HG02642 (cell line): ENCODE measurements at regions not wholly inside any gene's neighbourhood (a gene's known extent, or its start where the extent isn't known, plus 50 kb on each side); places are given as distances from the start of the nearest gene placed in this dataset.
"Not testable (repeated sequence)": the region's sequence is repeated elsewhere in the genome, so short reads cannot be mapped to it uniquely, and the experiment has no call there.

Experiments used
- ATAC-seq: cut with Tn5 transposase; IDR thresholded peaks from one replicate; pipeline ENCODE4 v1.9.1; 2021; ENCODE audit warnings: mild to moderate bottlenecking; ENCODE audit not compliant: unreplicated experiment, poor library complexity

DNA sequence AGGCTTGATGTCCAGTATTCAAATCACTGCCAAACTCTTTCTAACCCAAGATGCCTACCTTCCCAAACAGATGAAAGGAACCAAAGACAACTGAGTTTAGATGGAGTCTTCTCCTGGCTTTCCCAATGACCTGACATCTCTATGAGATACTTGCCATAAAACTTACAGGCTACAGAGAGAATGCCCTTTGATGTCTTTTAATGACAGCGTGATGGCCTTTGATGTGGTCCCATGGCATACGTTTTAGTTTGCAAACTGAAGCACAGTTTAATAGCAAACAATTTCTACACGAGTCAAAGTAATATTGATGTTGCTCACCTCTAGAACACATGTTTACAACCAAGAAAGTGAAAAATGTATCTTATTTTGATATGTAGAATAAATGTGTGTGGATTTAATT is 73.2 kb downstream of the ZIC4 start:
- ATAC-seq = no peak

DNA sequence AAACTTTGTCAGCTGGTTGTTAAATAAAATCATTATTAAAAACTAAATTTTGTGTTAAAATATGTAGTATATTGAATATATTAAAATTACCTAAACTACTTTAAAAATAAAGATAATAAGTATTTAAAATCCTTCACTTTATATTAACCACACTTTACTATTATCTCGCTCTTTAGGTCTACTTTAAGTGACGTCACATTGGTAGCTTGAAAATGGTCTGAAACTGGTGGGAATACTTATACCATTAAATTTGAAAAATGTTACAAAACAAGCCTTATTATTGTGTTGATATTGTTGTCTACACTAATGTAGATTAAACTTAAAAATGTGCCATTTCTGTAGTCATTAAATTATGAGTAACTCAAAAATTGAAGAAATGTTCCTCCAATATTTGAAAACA is 77.6 kb downstream of the ZIC4 start:
- ATAC-seq = no peak

DNA sequence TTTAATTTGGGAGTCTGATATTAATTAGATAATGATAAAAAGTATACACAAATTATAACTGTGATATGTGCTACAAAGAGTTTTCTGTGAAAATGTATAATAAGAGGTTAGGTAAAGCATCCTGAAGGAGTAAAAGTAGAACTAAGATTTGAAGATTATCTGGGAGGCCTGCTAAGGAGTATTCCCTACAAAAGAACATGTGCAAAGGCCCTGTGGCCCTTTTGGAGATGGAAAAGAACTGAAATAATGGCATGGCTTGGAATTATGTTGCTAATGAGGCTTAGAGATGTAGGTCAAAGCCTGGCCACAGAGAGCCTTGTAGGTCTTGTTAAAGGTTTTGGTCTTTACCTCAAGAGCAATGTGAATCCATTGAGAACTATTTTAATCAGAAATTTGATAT is 82.0 kb downstream of the ZIC4 start:
- ATAC-seq = no peak

DNA sequence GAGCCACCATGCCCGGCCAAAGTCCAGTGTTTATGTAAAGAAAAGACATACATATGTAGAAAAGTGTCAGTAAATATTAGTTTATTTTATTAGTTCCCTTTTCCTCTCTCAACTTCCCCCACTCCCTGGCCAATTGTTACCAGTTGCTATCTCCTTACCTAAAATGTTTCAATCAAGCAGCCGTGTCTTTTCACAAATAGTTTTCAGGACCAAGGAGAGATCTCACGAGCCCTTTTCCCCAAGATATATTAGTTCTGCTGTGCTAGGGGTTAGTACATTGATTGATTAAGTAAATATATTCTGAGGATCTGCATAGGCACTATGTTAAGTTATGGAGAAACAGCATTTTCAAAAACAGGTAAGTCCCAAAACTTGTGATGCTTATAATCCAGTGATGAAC is 87.4 kb downstream of the ZIC4 start:
- ATAC-seq = no peak

DNA sequence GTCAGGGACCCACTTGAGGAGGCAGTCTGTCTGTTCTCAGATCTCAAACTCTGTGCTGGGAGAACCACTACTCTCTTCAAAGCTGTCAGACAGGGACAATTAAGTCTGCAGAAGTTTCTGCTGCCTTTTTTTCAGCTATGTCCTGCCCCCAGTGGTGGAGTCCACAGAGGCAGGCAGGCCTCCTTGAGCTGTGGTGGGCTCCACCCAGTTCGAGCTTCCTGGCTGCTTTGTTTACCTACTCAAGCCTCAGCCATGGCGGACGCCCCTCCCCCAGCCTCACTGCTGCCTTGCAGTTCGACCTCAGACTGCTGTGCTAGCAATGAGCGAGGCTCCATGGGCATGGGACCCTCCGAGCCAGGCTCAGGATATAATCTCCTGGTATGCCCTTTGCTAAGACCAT is 89.3 kb downstream of the ZIC4 start:
- not testable (repeated sequence) for ATAC-seq

DNA sequence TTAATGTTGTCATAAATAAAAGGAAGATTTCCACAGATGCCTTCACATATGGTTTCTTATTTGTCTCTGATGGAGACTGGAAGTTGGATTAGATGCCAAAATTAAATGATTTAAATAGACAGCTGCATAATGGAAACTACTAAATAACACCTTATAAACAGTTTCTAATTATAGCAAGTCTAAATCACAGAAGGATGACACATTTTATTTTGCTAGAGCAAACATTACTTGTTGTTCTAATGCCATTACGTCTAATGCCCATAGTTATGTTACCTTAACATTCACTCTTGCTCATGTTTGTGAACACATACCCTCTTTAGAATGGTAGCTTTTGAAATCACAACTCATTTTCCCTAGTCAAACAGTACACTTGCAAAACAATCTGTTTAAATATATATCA is 92.8 kb downstream of the ZIC4 start:
- ATAC-seq = no peak

DNA sequence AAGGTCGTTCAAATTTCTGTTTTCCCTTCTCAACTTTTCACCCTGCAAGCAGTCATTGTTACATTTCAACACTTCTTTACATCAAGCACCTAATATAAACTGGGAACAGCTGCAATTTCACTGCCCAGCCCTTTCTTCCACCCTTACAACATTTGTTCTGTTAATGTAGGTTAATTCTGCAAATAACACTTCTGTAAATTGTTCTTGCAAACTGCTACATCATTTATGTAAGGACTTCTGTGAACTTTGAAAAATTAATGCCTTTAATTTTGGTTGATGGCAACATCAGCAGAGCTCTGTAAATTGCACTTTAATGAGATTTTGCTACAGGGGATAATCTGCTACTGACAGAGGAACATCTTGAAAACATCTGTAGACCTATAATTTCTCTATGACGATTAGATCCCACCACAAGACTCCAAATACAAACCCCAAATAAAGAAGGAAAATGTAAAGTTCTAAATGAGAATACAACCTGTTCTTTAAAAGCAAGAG is 93.5 kb downstream of the ZIC4 start:
- no peak for ATAC-seq

DNA sequence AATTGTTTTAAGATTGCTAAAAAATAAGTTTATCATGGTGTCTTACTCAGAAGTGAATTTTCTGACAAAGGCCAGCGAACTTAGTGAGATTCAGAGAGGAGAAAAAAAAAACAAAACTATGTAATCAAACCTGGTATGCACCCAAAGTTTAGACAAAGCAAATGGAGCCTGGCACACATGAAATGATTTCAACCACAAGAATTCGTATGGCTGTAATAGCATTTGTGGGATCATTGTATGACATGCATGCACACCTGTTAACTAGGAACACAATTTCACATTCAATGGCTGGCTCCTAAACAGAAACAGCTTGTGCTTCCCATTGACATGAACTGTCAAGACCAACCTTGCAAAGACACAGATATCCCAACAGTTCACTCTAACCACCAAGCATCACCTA is 94.6 kb downstream of the ZIC4 start:
- no peak for ATAC-seq

DNA sequence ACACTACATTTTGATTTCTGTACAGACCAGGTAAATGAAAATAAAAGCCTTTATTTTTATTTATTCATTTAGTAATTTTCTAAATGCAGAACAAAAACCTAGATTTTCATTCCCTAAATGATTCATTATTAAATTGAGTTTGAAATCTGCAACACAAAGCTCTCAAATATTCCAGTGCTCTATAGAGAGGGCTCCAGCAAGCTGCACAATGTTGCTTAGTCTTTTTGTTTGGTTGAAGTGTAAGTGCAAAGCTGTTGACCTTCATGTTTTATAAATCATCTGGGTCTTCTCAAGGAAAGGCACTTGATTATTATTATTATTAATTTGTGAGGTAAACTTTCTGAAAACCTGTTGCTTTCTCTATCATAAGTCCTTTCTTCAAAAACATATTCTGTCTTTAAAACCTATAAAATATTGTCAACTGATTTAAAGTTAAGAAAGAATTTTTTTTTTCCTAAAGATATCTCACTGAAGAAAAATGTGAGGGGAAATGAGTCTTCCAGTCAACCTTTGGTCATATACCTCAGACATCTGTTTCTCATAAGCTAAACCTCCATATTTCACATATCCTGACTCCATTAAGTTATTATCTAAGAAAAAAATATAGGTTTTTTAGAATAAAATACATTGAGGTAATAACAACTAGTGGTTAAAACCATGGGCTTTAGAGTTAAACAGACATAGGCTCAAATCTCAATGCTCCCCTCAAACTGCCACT is 100.7 kb downstream of the ZIC4 start:
- no peak for ATAC-seq

DNA sequence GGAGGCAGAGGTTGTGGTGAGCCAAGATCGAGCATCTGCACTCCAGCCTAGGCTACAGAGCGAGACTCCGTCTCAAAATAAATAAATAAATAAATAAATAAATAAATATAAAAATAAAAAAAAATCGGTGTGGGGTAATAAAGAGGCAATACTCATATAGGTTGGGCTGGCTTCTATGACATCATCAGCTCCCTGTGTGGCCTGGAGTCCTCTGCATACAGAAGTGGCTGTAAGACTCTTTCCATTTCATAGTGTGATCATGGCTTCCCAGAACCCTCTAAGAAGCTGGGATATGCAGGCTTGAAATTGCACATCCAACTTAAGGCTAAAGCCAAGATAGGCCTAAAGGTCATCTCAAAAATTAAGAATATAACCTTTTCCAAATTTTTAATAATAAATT is 101.6 kb downstream of the ZIC4 start:
- ATAC-seq = no peak

DNA sequence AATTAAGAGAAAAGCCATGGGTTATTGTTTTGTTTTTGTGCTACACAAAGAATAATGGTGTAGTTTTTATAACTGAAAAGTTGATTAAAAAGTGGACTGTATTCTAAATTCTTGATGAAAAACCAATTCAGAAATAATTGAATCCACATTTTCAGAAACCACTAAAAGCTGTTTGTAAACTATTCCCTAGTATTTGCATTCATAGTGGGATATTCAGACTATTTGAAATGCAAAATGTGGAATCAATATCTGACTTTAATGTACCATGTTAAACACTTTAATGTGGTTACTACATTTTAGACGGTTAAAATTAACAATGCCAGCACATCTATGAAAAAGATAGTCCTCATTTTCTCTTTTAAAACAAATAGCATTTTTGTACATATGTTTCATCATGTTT is 104.6 kb downstream of the ZIC4 start:
- no peak for ATAC-seq

DNA sequence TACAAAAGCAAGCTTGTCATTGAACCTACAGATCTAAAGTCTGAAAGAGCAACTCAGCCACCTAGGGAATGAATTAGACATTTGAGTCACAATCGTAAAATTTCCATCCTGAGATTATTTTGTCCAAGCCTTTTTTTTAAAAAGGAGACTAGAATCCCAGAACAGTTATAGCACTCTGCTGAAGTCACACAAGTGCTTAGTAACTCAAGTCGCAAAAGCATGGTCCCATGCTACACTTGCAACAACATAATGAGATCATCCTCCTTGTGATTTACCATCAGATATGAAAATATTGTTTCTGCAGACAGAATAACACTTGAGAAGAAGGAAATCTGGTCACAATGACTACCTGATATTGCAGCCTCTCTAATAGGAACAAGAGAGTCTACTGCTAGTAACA is 106.7 kb downstream of the ZIC4 start:
- ATAC-seq = no peak

DNA sequence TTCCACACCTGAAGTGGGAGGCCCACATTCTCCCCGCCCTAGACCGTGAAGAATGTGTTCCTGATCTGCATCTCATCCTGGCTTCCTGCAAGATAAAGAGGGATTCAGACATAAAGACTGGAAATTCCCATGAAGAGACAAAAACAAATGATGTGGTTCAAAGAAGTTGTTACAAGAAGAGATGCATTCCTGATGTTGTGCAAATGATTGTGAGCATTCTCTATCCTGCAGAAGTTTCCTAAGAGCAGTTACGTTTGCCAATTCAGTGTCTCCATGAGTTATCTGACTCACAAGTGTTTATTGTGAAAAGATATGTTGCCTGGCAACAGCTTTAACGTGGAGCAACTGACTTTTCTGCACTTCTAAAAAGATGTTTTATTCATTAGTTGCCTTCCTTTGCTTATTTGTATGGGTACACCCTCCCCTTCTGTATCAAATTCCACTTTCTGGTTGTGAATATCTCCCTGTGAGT is 107.8 kb downstream of the ZIC4 start:
- ATAC-seq = no peak

DNA sequence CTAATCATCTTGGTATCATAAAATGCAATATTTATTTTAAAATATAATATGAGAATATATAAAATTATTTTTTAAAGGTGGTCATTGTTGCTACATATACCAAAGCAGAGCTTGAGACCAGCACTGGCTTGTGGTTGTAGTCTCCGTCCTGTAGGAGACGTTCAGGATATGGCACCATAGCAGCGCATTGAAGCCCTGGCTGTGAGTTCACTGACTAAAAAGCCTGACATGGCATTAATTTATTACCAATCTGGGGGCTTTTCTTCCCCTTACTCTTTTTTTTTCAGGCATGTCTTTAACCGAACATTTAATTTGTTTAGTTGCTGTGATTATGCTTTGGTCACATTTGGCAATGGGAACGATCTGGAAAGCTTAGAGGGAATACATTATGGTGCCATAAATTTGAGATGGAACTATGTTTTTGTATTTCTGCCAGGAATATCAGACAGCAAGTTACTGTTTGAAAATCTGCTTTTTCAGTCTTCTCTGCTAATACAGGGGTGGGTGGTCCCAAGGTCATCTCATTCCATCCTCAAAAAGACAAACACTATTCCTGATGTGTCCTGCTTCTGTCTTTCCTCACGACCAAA is 108.5 kb downstream of the ZIC4 start:
- ATAC-seq = no peak

DNA sequence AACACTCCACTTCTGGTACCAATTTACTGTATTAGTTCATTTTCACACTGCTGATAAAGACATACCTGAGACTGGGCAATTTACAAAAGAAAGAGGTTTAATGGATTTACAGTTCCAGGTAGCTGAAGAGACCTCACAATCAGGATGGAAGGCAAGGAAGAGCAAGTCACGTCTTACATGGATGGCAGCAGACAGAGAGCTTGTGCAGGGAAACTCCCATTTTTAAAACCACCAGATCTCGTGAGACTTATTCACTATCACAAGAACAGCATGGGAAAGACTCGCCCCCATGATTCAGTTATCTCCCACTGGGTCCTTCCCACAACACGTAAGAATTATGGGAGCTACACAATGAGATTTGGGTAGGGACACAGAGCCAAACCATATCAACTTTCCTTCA is 119.0 kb downstream of the ZIC4 start:
- not testable (repeated sequence) for ATAC-seq

DNA sequence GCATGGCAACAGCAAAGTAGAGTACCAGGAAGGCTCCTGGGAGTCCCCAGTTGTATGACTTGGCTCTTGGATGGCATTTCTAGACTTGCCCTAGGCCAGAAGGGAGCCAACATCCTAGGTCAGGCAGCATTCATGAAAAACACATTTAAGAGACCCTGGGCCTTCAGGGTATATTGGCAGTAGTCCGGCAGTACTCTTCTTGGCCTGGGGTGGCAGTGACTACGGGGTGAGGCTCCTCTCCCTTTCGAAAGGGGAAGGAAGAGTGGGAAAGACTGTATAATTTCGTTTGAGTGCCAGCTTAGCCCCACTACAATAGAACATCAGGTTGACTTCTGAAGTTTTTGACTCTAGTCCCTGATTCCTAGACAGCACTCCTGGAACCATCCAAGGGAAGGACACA is 136.4 kb downstream of the ZIC4 start:
- no peak for ATAC-seq

DNA sequence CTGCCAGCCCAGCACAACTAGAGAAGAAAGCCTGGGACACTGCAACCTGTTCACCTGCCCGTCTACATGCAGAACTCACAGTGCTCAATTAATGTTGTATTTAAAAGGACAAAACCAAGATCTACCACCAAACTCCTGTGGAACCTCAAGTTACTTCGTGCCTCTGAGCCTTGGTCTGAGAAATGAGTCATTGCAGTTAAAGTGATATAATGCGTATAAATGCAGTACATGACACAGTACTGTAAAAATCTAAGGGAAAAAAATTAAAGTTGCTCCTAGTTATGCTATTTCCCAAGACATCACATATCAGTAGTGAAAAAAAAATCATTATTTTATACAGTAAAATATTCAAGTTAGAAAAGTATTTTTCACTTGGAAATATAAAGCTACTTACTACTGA is 138.9 kb downstream of the ZIC4 start:
- no peak for ATAC-seq

DNA sequence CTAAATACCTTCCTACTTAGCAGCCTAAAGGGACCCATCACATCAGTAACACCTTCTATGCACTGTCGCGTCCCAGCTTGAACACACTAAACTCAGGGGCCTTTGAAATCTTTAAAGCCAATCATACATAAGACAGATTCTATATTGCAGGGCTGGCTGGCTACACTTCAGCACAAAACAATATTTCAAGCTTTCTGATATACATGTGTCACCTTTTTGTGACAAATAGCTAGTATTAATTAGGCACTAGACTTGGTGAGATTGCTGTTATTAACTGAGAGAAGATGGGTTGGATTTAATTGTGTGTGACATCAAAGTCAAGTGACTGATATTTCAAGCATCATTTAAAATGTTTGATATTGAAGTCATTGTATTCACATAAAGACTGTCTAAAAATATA is 148.4 kb downstream of the ZIC4 start:
- ATAC-seq = no peak

DNA sequence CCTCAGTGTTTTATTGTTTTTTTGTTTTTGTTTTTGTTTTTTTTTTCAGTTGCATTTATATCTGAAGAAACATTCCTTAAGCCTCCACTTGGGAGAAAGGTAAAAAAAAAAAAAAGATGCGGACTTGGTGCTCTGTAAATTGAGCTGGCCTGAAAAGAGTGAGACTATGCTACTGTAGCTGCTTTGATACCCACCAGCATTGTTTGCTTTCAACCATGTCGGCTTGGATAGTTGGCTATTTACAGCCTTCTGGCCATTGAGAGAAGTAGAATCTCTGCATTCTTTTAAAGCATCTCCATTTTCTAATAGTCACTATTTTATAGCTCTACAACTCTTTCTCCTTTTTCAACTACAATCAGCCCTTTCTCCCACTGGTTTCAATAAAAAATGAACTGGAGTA is 149.6 kb downstream of the ZIC4 start:
- ATAC-seq = no peak

DNA sequence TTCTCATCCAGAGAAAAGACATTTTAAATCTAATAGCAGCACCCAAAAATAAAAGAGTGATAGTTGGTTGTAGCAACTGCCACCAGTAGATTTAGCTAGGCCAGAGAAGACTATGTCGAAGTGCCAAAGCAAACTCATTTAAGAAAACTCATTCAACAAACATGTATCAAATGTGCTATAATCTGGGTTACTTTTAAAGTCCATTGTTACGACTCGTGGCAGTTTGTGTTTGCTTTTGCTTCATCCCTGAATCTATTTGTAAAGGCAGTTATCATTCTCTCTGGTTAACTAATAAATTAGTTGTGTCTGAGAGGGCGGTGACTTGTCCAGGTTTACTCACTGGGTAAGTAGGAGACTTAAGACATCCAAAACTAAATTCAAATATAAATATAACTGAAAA is 159.4 kb downstream of the ZIC4 start:
- no peak for ATAC-seq

DNA sequence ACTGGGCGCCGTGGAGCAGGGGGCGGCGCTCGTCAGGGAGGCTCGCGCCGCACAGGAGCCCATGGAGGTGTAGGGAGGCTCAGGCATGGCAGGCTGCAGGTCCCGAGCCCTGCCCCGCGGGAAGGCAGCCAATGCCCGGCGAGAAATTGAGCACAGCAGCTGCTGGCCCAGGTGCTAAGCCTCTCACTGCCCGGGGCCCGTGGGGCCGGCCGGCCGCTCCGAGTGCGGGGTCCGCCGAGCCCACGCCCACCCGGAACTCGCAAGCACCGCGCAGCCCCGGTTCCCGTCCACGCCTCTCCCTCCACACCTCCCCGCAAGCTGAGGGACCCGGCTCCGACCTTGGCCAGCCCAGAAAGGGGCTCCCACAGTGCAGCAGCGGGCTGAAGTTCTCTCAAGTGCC is 160.7 kb downstream of the ZIC4 start:
- not testable (repeated sequence) for ATAC-seq

DNA sequence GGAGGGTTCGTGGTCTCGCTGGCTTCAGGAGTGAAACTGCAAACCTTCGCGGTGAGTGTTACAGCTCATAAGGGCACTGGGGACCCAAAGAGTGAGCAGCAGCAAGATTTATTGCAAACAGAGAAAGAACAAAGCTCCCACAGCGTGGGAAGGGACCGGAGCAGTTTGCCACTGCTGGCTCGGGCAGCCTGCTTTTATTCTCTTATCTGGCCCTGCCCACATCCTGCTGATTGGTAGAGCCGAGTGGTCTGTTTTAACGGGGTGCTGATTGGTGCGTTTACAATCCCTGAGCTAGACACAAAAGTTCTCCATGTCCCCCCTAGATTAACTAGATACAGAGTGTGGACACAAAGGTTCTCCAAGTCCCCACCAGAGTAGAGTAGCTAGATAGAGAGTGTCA is 161.3 kb downstream of the ZIC4 start:
- not testable (repeated sequence) for ATAC-seq
